Liver (tissue), 3 donors: ENCODE measurements at regions not wholly inside any gene's neighbourhood (a gene's known extent, or its start where the extent isn't known, plus 50 kb on each side); places are given as distances from the start of the nearest gene placed in this dataset.

Source experiments
- ATF3 ChIP-seq: IDR thresholded peaks from 2 replicates; pipeline ENCODE4 v1.6.1; 2016; ENCODE audit warnings: antibody characterized with exemption
- CTCF ChIP-seq: fragments of 150-350 bp; IDR thresholded peaks from 2 replicates; pipeline ENCODE4 v1.5.1; 2017; ENCODE audit warnings: improper control_type of control experiment, low read depth, low read length; ENCODE audit not compliant: missing input control
- FOXA2 ChIP-seq: IDR thresholded peaks from 2 replicates; pipeline ENCODE4 v1.6.1; 2016; ENCODE audit warnings: antibody characterized with exemption
- JUND ChIP-seq, 2 donors: IDR thresholded peaks; 2 replicates each; pipeline ENCODE4 v1.6.1; 2016; ENCODE audit warnings: antibody characterized with exemption in 2 of 2
- MAX ChIP-seq: IDR thresholded peaks from 2 replicates; pipeline ENCODE4 v1.6.1; 2016; ENCODE audit warnings: antibody characterized with exemption
- RAD21 ChIP-seq, 2 donors: IDR thresholded peaks; 2 replicates each; pipeline ENCODE4 v1.6.1; 2016; ENCODE audit warnings: antibody characterized with exemption in 2 of 2, mild to moderate bottlenecking in 2 of 2
- REST ChIP-seq: IDR thresholded peaks from 2 replicates; pipeline ENCODE4 v1.6.1; 2016; ENCODE audit warnings: antibody characterized with exemption, mild to moderate bottlenecking
- donor health status: healthy.
- donor health status: healthy.

GRCh38 chr13:85638815-85639393, 160.3 kb downstream of the SLITRK6 start:
- TF ChIP-seq CTCF (no peak), RAD21 (IDR thresholded peaks at IDR 0.05) (no peak), JUND (IDR thresholded peaks at IDR 0.05) (no peak), MAX (no peak), FOXA2 (no peak), ATF3 (no peak), REST (no peak)
